ENCODE measurements at regions not wholly inside any gene's neighbourhood (a gene's known extent, or its start where the extent isn't known, plus 50 kb on each side); places are given as distances from the start of the nearest gene placed in this dataset.

DNA sequence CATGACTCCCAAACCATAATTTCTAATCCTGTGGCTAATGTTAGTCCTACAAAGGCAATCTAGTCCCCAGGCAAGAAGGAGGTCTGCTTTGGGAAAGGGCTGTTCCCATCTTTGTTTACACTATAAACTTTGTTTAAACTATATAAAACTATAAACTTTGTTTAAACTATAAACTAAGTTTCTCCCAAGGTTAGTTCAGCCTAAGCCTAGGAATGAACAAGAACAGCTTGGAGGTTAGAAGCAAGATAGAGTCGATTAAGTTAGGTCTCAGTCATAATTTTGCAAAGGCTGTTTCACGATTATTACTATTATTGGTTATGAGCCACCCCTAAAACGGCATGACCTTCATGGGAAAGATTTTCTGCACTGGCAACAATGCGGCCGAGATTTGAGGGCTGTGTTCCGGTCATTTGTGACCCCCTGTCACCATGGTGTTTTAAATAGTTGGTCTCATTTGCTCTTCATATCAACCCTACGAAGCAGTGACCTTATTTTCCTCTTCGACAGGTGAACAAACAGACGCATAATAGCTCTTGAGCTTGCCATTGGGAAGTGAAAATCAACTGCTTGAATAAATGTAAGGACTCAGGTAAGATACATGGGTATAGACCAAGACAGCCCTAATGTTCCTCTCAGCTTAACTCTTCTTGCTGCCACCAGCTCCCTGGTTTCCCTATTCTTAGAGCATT lies 322.6 kb upstream of the TMEM132C start:
- Histone ChIP-seq H4K8ac (ENCODE audit: extremely low read depth, insufficient read depth, low read length) (no peak overlapping the region), H2AFZ (ENCODE audit: low read length) (no peak overlapping the region), H3K9me3 (ENCODE audit: insufficient read depth in 2 of 2, low read depth in 1 of 2, low read length in 1 of 2) (no peaks in the 10 kb centered on the region; a peak in 1 of 4 replicates), H2BK15ac (ENCODE audit: low read length) (no peak overlapping the region), H3K4me3 (ENCODE audit: extremely low read depth in 1 of 4, insufficient read depth in 2 of 4, low read depth in 3 of 4, low read length in 4 of 4) (no peak overlapping the region), H2BK20ac (ENCODE audit: low read length) (no peak overlapping the region), H3K56ac (replicated peaks; ENCODE audit: insufficient read length, low read depth, low read length) (no peak overlapping the region), H4K20me1 (replicated peaks in 1 of 2; ENCODE audit: control insufficient read depth in 1 of 2, insufficient read depth in 2 of 2, low read length in 2 of 2) (no peaks in the 10 kb centered on the region), H3K4me2 (ENCODE audit: insufficient read depth in 1 of 2, low read depth in 2 of 2, low read length in 2 of 2) (no peak overlapping the region), H3K18ac (ENCODE audit: extremely low read depth, low read length) (no peak overlapping the region), H4K91ac (replicated peaks; ENCODE audit: insufficient read length, low read length) (no peak overlapping the region), H3K14ac (ENCODE audit: insufficient read length) (no peak overlapping the region), H3K27ac (ENCODE audit: low read depth, low read length) (no peak overlapping the region), H2BK12ac (ENCODE audit: low read depth, low read length) (no peak overlapping the region), H3K23me2 (ENCODE audit: low read depth, low read length) (no peaks in the 10 kb centered on the region), H3K23ac (ENCODE audit: insufficient read length) (no peak overlapping the region), H3K79me1 (ENCODE audit: low read depth, low read length) (no peaks in the 10 kb centered on the region), H3K79me2 (ENCODE audit: control insufficient read depth in 1 of 2, insufficient read depth in 2 of 2, low read length in 2 of 2) (no peaks in the 10 kb centered on the region), H3K4ac (replicated peaks; ENCODE audit: insufficient read length, low read depth, low read length) (no peak overlapping the region), H3K4me1 (replicated peaks in 1 of 4; ENCODE audit: control insufficient read depth in 3 of 4, insufficient read depth in 4 of 4, low read length in 3 of 4) (no peaks in the 10 kb centered on the region), H2BK5ac (ENCODE audit: low read depth, low read length) (no peak overlapping the region), H3K9ac (replicated peaks in 1 of 4; ENCODE audit: extremely low read depth in 1 of 4, low read depth in 3 of 4, low read length in 3 of 4) (no peak overlapping the region), H3K27me3 (replicated peaks in 1 of 4; ENCODE audit: control insufficient read depth in 3 of 4, extremely low read depth in 1 of 4, insufficient read depth in 3 of 4, low read length in 3 of 4) (no peaks in the 10 kb centered on the region), H4K5ac (ENCODE audit: insufficient read length, low read depth, low read length) (no peak overlapping the region), H2BK120ac (replicated peaks; ENCODE audit: low read depth, low read length) (no peak overlapping the region), H3K36me3 (ENCODE audit: control insufficient read depth in 2 of 4, insufficient read depth in 4 of 4, low read length in 3 of 4) (no peaks in the 10 kb centered on the region), H2AK5ac (ENCODE audit: low read depth, low read length) (no peak overlapping the region)
- DNase-seq (ENCODE audit: low read depth in 1 of 2, low spot score in 2 of 2) (no peak), FAIRE-seq (no peak)
- WGBS, 2 experiments (ENCODE audit: extremely low coverage in 1 of 2, insufficient coverage in 1 of 2, insufficient read length in 1 of 2, insufficient replicate concordance in 2 of 2, low coverage in 1 of 2, low lambda C conversion rate in 2 of 2, missing lambda C conversion rate in 1 of 2): 94% methylated on average over 9 of the region's 9 CpGs; no CpG with 5 or more reads in 1 of the 2 experiments
- ChIA-PET POLR2A (ENCODE audit: partially characterized antibody) (interaction anchor here (0.8 kb wide), 1 partner anchor 41 kb away, joined by 3 read pairs; no protein-coding TSS in a partner anchor), CTCF (ENCODE audit: partially characterized antibody) (interaction anchor here (0.9 kb wide), 1 partner anchor 125 kb away, joined by 3 read pairs; no protein-coding TSS in a partner anchor)
- TF ChIP-seq SUZ12 (IDR thresholded peaks at IDR 0.05; ENCODE audit: low read length) (no peak), HDAC6 (IDR thresholded peaks at IDR 0.05; ENCODE audit: low read depth, low read length) (no peak), NANOG (IDR thresholded peaks at IDR 0.05; ENCODE audit: insufficient read depth, low read depth, low read length, poor library complexity, severe bottlenecking) (no peak), TCF12 (IDR thresholded peaks at IDR 0.05; ENCODE audit: low read depth, low read length) (no peak)
- TF ChIP-seq, protein P1, sequence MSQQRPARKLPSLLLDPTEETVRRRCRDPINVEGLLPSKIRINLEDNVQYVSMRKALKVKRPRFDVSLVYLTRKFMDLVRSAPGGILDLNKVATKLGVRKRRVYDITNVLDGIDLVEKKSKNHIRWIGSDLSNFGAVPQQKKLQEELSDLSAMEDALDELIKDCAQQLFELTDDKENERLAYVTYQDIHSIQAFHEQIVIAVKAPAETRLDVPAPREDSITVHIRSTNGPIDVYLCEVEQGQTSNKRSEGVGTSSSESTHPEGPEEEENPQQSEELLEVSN (IDR thresholded peaks at IDR 0.05): no peak
- TF ChIP-seq, protein P2, sequence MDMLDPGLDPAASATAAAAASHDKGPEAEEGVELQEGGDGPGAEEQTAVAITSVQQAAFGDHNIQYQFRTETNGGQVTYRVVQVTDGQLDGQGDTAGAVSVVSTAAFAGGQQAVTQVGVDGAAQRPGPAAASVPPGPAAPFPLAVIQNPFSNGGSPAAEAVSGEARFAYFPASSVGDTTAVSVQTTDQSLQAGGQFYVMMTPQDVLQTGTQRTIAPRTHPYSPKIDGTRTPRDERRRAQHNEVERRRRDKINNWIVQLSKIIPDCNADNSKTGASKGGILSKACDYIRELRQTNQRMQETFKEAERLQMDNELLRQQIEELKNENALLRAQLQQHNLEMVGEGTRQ (IDR thresholded peaks at IDR 0.05; ENCODE audit: low read length): no peak
